Body of pancreas (tissue), 4 donors: ENCODE measurements at regions not wholly inside any gene's neighbourhood (a gene's known extent, or its start where the extent isn't known, plus 50 kb on each side); places are given as distances from the start of the nearest gene placed in this dataset.

Source experiments
- ATAC-seq: fragments of 150-250 bp; one replicate; pipeline ENCODE4 v1.9.1; 2016
- DNase-seq, 4 donors: peaks; one replicate each; pipeline ENCODE4 v3.0.0-alpha.2; 2019
- H3K27ac ChIP-seq, 4 donors: fragments of 200-600 bp; sonication (generic); 1 replicate in 3 of 4; 2 replicates in 1 of 4; pipeline versions ENCODE4 v1.5.1 to v1.6.1; 2016 to 2019; ENCODE audit warnings: mild to moderate bottlenecking in 1 of 4, mixed read lengths in 1 of 4, moderate library complexity in 1 of 4
- H3K27me3 ChIP-seq, 2 donors: fragments of 200-600 bp; sonication (generic); one replicate each; pipeline ENCODE4 v1.6.0; 2016; ENCODE audit warnings: mild to moderate bottlenecking in 1 of 2
- H3K36me3 ChIP-seq, 2 donors: fragments of 200-600 bp; sonication (generic); replicated peaks in 1 of 2; 2 replicates each; pipeline ENCODE4 v1.5.1; 2016; ENCODE audit warnings: low read depth in 2 of 2; ENCODE audit not compliant: insufficient read depth in 1 of 2
- H3K4me1 ChIP-seq: fragments of 200-600 bp; sonication (generic); one replicate; pipeline ENCODE4 v1.6.0; 2016
- H3K4me3 ChIP-seq, 2 donors: fragments of 200-600 bp; sonication (generic); 1 replicate in 1 of 2; 2 replicates in 1 of 2; pipeline ENCODE4 v1.5.1; 2016 to 2019
- H3K9me3 ChIP-seq, 3 donors: fragments of 200-600 bp; sonication (generic); 1 replicate in 2 of 3; 2 replicates in 1 of 3; pipeline ENCODE4 v1.5.1; 2016
- CTCF ChIP-seq, 7 experiments: fragments of 450-650 bp in 4 of 7; fragments of 200-600 bp in 3 of 7; sonication (generic) in 3 of 7; IDR thresholded peaks; one replicate each; pipeline ENCODE4 v1.5.1; 2016 to 2019; ENCODE audit warnings: antibody characterized with exemption in 7 of 7
- POLR2A ChIP-seq, 3 donors: fragments of 450-650 bp; IDR thresholded peaks; one replicate each; pipeline ENCODE4 v1.6.1; 2016; ENCODE audit warnings: antibody characterized with exemption in 3 of 3, mild to moderate bottlenecking in 2 of 3
- WGBS, 2 donors: methylation state at CpG; one replicate each; pipeline ENCODE4 v1.1.5; 2017; 5-methylcytosine and 5-hydroxymethylcytosine counted together
- intact Hi-C: fragments of 100-400 bp; cut with DNase I; formaldehyde crosslinking; loops from one replicate; pipeline ENCODE4 v1.15.1; 2023

- TF ChIP-seq POLR2A (IDR thresholded peaks at IDR 0.05) (no peak), CTCF (IDR thresholded peaks at IDR 0.05) (no peak)
Observed at GRCh38 chr6:113004470-113005270, 657.5 kb downstream of the RFPL4B start.

GRCh38 chr6:113006494-113006893 lies 659.4 kb downstream of the RFPL4B start:
- Histone ChIP-seq H3K27me3 (no peaks in the 10 kb centered on the region), H3K4me1 (no peaks in the 10 kb centered on the region), H3K4me3 (no peak overlapping the region), H3K36me3 (no peaks in the 10 kb centered on the region), H3K27ac (no peak overlapping the region), H3K9me3 (no peaks in the 10 kb centered on the region)
- no peak for TF ChIP-seq CTCF (IDR thresholded peaks at IDR 0.05)
- TF ChIP-seq POLR2A (IDR thresholded peaks at IDR 0.05): no peak
- intact Hi-C loops: no loop called here
- 77 to 81% methylated on average over 2 of the region's 2 CpGs for WGBS, 2 donors
- no peak for ATAC-seq
- no peak for DNase-seq

More at GRCh38 chr6:113004470-113005270, 657.5 kb downstream of the RFPL4B start:
- intact Hi-C loops: no loop called here
- Histone ChIP-seq H3K4me1 (no peaks in the 10 kb centered on the region), H3K27me3 (no peaks in the 10 kb centered on the region), H3K9me3 (no peaks in the 10 kb centered on the region), H3K27ac (no peak overlapping the region), H3K4me3 (no peak overlapping the region), H3K36me3 (no peaks in the 10 kb centered on the region)
- DNase-seq (no peak), ATAC-seq (no peak)
- WGBS, 2 donors: 65 to 66% methylated on average over 3 of the region's 3 CpGs

- 66 to 77% methylated on average over 1 of the region's 1 CpG for WGBS, 2 donors
- no peaks in the 10 kb centered on the region for H3K9me3 ChIP-seq
- H3K27me3 ChIP-seq: no peaks in the 10 kb centered on the region
- DNase-seq: no peak
- intact Hi-C loops: no loop called here
- H3K4me1 ChIP-seq: no peaks in the 10 kb centered on the region
- no peaks in the 10 kb centered on the region for H3K36me3 ChIP-seq
- no peak overlapping the region for H3K27ac ChIP-seq
- ATAC-seq: no peak
- TF ChIP-seq POLR2A (IDR thresholded peaks at IDR 0.05) (no peak), CTCF (IDR thresholded peaks at IDR 0.05) (no peak)
- no peak overlapping the region for H3K4me3 ChIP-seq
Observed at GRCh38 chr6:113009682-113010081, 662.6 kb downstream of the RFPL4B start.

- intact Hi-C loops: no loop called here
- Histone ChIP-seq H3K9me3 (no peaks in the 10 kb centered on the region), H3K36me3 (no peaks in the 10 kb centered on the region), H3K27ac (no peak overlapping the region), H3K4me1 (no peaks in the 10 kb centered on the region), H3K27me3 (no peaks in the 10 kb centered on the region), H3K4me3 (no peak overlapping the region)
- TF ChIP-seq POLR2A (IDR thresholded peaks at IDR 0.05) (no peak), CTCF (IDR thresholded peaks at IDR 0.05) (no peak)
- WGBS, 2 donors: 75 to 81% methylated on average over 3 of the region's 3 CpGs
- no peak for DNase-seq
- ATAC-seq: no peak
Observed at GRCh38 chr6:113010196-113010989, 663.3 kb downstream of the RFPL4B start.
